ENCODE measurements at regions not wholly inside any gene's neighbourhood (a gene's known extent, or its start where the extent isn't known, plus 50 kb on each side); places are given as distances from the start of the nearest gene placed in this dataset.

- no peak for TF ChIP-seq CTCF (IDR thresholded peaks at IDR 0.05)
- TF ChIP-seq POLR2A (IDR thresholded peaks at IDR 0.05) = no peak
These were observed 494.0 kb downstream of the TNS3 start for GRCh38 chr7:47087866-47088265.
